ENCODE measurements at regions not wholly inside any gene's neighbourhood (a gene's known extent, or its start where the extent isn't known, plus 50 kb on each side); places are given as distances from the start of the nearest gene placed in this dataset.

GRCh38 chr9:671997-672396 is 169.5 kb upstream of the DMRT1 start (continued):
- TF ChIP-seq SIRT6 (IDR thresholded peaks at IDR 0.05; ENCODE audit: low read length) = no peak
- no peak for TF ChIP-seq BRCA1 (IDR thresholded peaks at IDR 0.05; ENCODE audit: low read depth, low read length)
- TF ChIP-seq POLR2A (IDR thresholded peaks at IDR 0.05; ENCODE audit: control extremely low read depth in 1 of 2, low read depth in 2 of 2, low read length in 2 of 2) = no peak
- no peak for TF ChIP-seq TBP (IDR thresholded peaks at IDR 0.05; ENCODE audit: low read depth, low read length)

Data from H1 (cell line).